OCI-LY1 (cell line): ENCODE measurements at regions not wholly inside any gene's neighbourhood (a gene's known extent, or its start where the extent isn't known, plus 50 kb on each side); places are given as distances from the start of the nearest gene placed in this dataset.

Source experiments
- CTCF ChIP-seq: fragments of 200-600 bp; sonication (generic), shearing (Covaris generic); IDR thresholded peaks from 2 replicates; pipeline ENCODE4 v1.5.1; 2017; ENCODE audit warnings: mild to moderate bottlenecking, antibody characterized with exemption, low read length, moderate library complexity, mixed read lengths
- EZH2 ChIP-seq: fragments of 200-600 bp; sonication (generic), shearing (Covaris generic); IDR thresholded peaks from 2 replicates; pipeline ENCODE4 v1.8.0; 2017; ENCODE audit warnings: borderline replicate concordance, mixed run types, mild to moderate bottlenecking, antibody characterized with exemption, low read length, moderate library complexity, mixed read lengths

GRCh38 chr4:177568931-177569330 lies 126.7 kb upstream of the AGA start:
- TF ChIP-seq CTCF = no peak
- TF ChIP-seq EZH2 = no peak
